GM18907 (cell line): ENCODE measurements at regions not wholly inside any gene's neighbourhood (a gene's known extent, or its start where the extent isn't known, plus 50 kb on each side); places are given as distances from the start of the nearest gene placed in this dataset.
"Not testable (repeated sequence)": the region's sequence is repeated elsewhere in the genome, so short reads cannot be mapped to it uniquely, and the experiment has no call there.

Experiments used
- ATAC-seq: cut with Tn5 transposase; IDR thresholded peaks from one replicate; pipeline ENCODE4 v1.9.1; 2021; ENCODE audit warnings: mild to moderate bottlenecking, moderate library complexity; ENCODE audit not compliant: unreplicated experiment

DNA sequence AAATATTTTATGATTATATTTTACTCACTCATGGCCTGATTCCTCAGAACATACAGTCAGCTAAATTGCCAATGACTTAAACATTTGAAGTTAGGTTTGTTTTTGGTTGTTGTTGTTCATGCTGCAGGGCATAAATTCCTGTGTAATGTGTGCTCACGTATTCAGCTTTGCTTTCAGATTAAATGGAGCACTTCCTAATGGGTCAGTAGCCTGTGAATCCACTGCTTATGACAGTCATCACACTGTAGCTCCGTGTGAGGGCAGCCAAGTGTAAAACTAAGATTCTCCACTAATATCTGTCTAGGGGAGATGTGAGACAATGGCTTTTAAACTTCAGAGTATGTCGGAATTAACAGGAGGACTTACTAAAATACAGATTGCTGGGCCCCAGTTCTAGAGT is 955.8 kb downstream of the SPATA31A7 start:
- not testable (repeated sequence) for ATAC-seq
